Activated CD8-positive, alpha-beta T cell treated with anti-CD3 and anti-CD28 coated beads for 36 hours (primary cell): ENCODE measurements at regions not wholly inside any gene's neighbourhood (a gene's known extent, or its start where the extent isn't known, plus 50 kb on each side); places are given as distances from the start of the nearest gene placed in this dataset.

Experiments used
- ATAC-seq: fragments of 200-7000 bp; cut with Tn5 transposase; one replicate; pipeline ENCODE4 v1.10.0; 2021; ENCODE audit warnings: mild to moderate bottlenecking, moderate library complexity
- CTCF ChIA-PET: fragments of 350-600 bp; sonication (Branson Sonifier 250); formaldehyde crosslinking; loops from one replicate; lab custom pipeline; 2021; ENCODE audit warnings: antibody characterized with exemption; lab: Charles Lee
- POLR2A ChIA-PET: fragments of 350-600 bp; sonication (Branson Sonifier 250); formaldehyde crosslinking; loops from one replicate; lab custom pipeline; 2021; ENCODE audit warnings: antibody characterized with exemption; lab: Charles Lee
- DNase-seq: peaks from one replicate; pipeline ENCODE4 v3.0.0-alpha.2; 2020
- H3K27ac Mint-ChIP-seq: one replicate; pipeline ENCODE4 v1.8.0; 2021; ENCODE audit warnings: mild to moderate bottlenecking, mixed read lengths
- H3K27me3 Mint-ChIP-seq: one replicate; pipeline ENCODE4 v1.8.0; 2021; ENCODE audit warnings: mixed read lengths
- H3K36me3 Mint-ChIP-seq: one replicate; pipeline ENCODE4 v1.8.0; 2021; ENCODE audit warnings: low read depth, mixed read lengths
- H3K4me1 Mint-ChIP-seq: one replicate; pipeline ENCODE4 v1.8.0; 2021; ENCODE audit warnings: low read depth, mixed read lengths
- H3K4me3 Mint-ChIP-seq: one replicate; pipeline ENCODE4 v1.8.0; 2021; ENCODE audit warnings: mild to moderate bottlenecking, moderate library complexity, mixed read lengths
- H3K9me3 Mint-ChIP-seq: one replicate; pipeline ENCODE4 v1.8.0; 2021; ENCODE audit warnings: mixed read lengths
- intact Hi-C: fragments of 100-400 bp; cut with micrococcal nuclease; formaldehyde crosslinking; loops from one replicate; pipeline ENCODE4 v1.10.0; 2022
- TF ChIP-seq, protein P1 (sequence below): fragments of 200-600 bp; IDR thresholded peaks from one replicate; pipeline ENCODE4 v1.8.0; 2022; ENCODE audit warnings: antibody characterized with exemption, mild to moderate bottlenecking

DNA sequence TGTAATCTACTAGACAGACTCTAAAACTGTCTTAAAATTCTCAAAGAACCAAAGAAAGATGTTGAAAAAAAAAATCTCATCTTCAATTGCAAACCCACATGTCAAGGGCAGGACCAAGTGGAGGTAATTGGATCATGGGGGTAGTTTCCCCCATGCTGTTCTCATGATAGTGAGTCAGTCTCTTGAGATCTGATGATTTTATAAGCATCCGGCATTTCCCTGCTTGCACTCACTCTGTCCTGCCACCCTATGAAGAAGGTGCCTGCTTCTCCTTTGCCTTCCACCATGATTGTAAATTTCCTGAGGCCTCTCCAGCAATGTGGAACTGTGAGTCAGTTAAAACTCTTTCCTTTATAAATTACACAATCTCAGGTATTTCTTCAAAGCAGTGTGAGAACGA lies 257.0 kb downstream of the HHIPL2 start:
- Mint-ChIP-seq H3K27me3 (no peaks in the 10 kb centered on the region), H3K27ac (no peak overlapping the region), H3K4me3 (no peak overlapping the region), H3K9me3 (peaks cover 10% of the 10 kb centered on the region), H3K36me3 (peaks cover 3% of the 10 kb centered on the region), H3K4me1 (no peaks in the 10 kb centered on the region)
- ChIA-PET CTCF (no interaction called here), POLR2A (no interaction called here)
- ATAC-seq (no peak), DNase-seq (no peak)
- TF ChIP-seq, protein P1, sequence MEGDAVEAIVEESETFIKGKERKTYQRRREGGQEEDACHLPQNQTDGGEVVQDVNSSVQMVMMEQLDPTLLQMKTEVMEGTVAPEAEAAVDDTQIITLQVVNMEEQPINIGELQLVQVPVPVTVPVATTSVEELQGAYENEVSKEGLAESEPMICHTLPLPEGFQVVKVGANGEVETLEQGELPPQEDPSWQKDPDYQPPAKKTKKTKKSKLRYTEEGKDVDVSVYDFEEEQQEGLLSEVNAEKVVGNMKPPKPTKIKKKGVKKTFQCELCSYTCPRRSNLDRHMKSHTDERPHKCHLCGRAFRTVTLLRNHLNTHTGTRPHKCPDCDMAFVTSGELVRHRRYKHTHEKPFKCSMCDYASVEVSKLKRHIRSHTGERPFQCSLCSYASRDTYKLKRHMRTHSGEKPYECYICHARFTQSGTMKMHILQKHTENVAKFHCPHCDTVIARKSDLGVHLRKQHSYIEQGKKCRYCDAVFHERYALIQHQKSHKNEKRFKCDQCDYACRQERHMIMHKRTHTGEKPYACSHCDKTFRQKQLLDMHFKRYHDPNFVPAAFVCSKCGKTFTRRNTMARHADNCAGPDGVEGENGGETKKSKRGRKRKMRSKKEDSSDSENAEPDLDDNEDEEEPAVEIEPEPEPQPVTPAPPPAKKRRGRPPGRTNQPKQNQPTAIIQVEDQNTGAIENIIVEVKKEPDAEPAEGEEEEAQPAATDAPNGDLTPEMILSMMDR, result no peak
- intact Hi-C loops, result no loop called here

DNA sequence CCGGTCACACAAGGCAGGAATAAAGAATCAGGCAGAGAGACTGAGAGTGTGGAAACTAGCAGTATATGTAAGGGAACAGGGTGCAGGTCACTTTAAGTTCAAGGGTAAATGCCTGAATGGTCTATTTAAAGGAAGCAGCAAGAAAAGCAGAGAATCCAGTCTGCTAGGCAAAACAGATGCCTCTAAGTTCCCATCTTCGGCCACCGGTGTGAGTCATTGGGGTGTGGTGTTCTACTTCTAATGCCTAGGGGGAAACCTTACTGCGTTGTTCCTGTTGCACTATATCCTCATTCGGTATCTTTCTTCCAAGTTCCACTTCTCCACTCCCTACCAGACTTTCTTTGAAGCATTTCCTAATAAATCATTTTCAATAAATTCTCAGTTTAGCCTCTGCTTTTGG lies 259.9 kb downstream of the HHIPL2 start:
- Mint-ChIP-seq H3K9me3 (no peaks in the 10 kb centered on the region), H3K36me3 (no peaks in the 10 kb centered on the region), H3K27ac (no peak overlapping the region), H3K27me3 (no peaks in the 10 kb centered on the region), H3K4me1 (no peaks in the 10 kb centered on the region), H3K4me3 (no peak overlapping the region)
- ChIA-PET CTCF (no interaction called here), POLR2A (no interaction called here)
- DNase-seq, result no peak
- intact Hi-C loops, result no loop called here
- no peak for ATAC-seq
- TF ChIP-seq, protein P1, result no peak

GRCh38 chr1:222286011-222286410 lies 261.9 kb downstream of the HHIPL2 start:
- no peaks in the 10 kb centered on the region for H3K27me3 Mint-ChIP-seq
- POLR2A ChIA-PET, result no interaction called here

GRCh38 chr1:222285526-222285925 lies 262.4 kb downstream of the HHIPL2 start:
- POLR2A ChIA-PET, result no interaction called here
- intact Hi-C loops, result no loop called here
- H3K4me3 Mint-ChIP-seq, result no peak overlapping the region
- H3K27me3 Mint-ChIP-seq, result no peaks in the 10 kb centered on the region
- H3K27ac Mint-ChIP-seq, result no peak overlapping the region
- no peaks in the 10 kb centered on the region for H3K36me3 Mint-ChIP-seq
- DNase-seq, result no peak
- TF ChIP-seq, protein P1, result no peak
- CTCF ChIA-PET, result no interaction called here
- no peaks in the 10 kb centered on the region for H3K4me1 Mint-ChIP-seq
- H3K9me3 Mint-ChIP-seq, result no peaks in the 10 kb centered on the region
- no peak for ATAC-seq

More at GRCh38 chr1:222286011-222286410, 261.9 kb downstream of the HHIPL2 start:
- Mint-ChIP-seq H3K4me1 (no peaks in the 10 kb centered on the region), H3K9me3 (no peaks in the 10 kb centered on the region), H3K36me3 (no peaks in the 10 kb centered on the region), H3K4me3 (no peak overlapping the region), H3K27ac (no peak overlapping the region)
- no peak for ATAC-seq
- TF ChIP-seq, protein P1, result no peak
- CTCF ChIA-PET, result no interaction called here
- DNase-seq, result no peak
- intact Hi-C loops, result no loop called here

GRCh38 chr1:222284466-222284865 lies 263.4 kb downstream of the HHIPL2 start:
- ATAC-seq, result no peak
- H3K4me1 Mint-ChIP-seq, result no peaks in the 10 kb centered on the region
- no peaks in the 10 kb centered on the region for H3K27me3 Mint-ChIP-seq
- H3K4me3 Mint-ChIP-seq, result no peak overlapping the region
- ChIA-PET POLR2A (no interaction called here), CTCF (no interaction called here)
- TF ChIP-seq, protein P1, result no peak
- H3K36me3 Mint-ChIP-seq, result no peaks in the 10 kb centered on the region
- no peaks in the 10 kb centered on the region for H3K9me3 Mint-ChIP-seq
- intact Hi-C loops, result no loop called here
- no peak overlapping the region for H3K27ac Mint-ChIP-seq
- DNase-seq, result no peak
